Tibial artery (tissue), 4 donors: ENCODE measurements at regions not wholly inside any gene's neighbourhood (a gene's known extent, or its start where the extent isn't known, plus 50 kb on each side); places are given as distances from the start of the nearest gene placed in this dataset.

ENCODE experiments used
- DNase-seq, 2 donors: peaks; one replicate each; pipeline ENCODE4 v3.0.0-alpha.2; 2019
- H3K27ac ChIP-seq, 2 donors: fragments of 200-600 bp; sonication (generic) in 1 of 2; 1 replicate in 1 of 2; 2 replicates in 1 of 2; pipeline ENCODE4 v1.5.1; 2018 to 2019; ENCODE audit warnings: mild to moderate bottlenecking in 1 of 2
- H3K27me3 ChIP-seq, 2 donors: fragments of 200-600 bp; sonication (generic) in 1 of 2; one replicate each; pipeline versions ENCODE4 v1.5.1 to v1.6.0; 2016 to 2019
- H3K36me3 ChIP-seq, 3 donors: fragments of 200-600 bp; sonication (generic) in 2 of 3; one replicate each; pipeline ENCODE4 v1.5.1; 2016 to 2019; ENCODE audit warnings: mild to moderate bottlenecking in 2 of 3
- H3K4me1 ChIP-seq, 4 donors: fragments of 200-600 bp; sonication (generic) in 2 of 4; 1 replicate in 3 of 4; 2 replicates in 1 of 4; pipeline ENCODE4 v1.5.1; 2016 to 2019
- H3K4me3 ChIP-seq, 2 donors: fragments of 200-600 bp; sonication (generic) in 1 of 2; 1 replicate in 1 of 2; 2 replicates in 1 of 2; pipeline ENCODE4 v1.5.1; 2018 to 2019; ENCODE audit warnings: mild to moderate bottlenecking in 2 of 2
- H3K9me3 ChIP-seq, 3 donors: fragments of 200-600 bp; sonication (generic) in 1 of 3; one replicate each; pipeline ENCODE4 v1.5.1; 2016 to 2019
- intact Hi-C: fragments of 100-400 bp; cut with DNase I; formaldehyde crosslinking; loops from one replicate; pipeline ENCODE4 v1.15.0; 2023; ENCODE audit warnings: low total_unique reads
- TF ChIP-seq, protein P1 (sequence below), 2 experiments: fragments of 200-600 bp in 1 of 2; fragments of 450-650 bp in 1 of 2; IDR thresholded peaks; one replicate each; pipeline ENCODE4 v1.5.1; 2017 to 2019; ENCODE audit warnings: antibody characterized with exemption in 2 of 2, mild to moderate bottlenecking in 1 of 2, moderate library complexity in 1 of 2

GRCh38 chr3:110234831-110235230 lies 836.8 kb upstream of the NECTIN3 start:
- no peak overlapping the region for H3K27ac ChIP-seq
- TF ChIP-seq, protein P1, sequence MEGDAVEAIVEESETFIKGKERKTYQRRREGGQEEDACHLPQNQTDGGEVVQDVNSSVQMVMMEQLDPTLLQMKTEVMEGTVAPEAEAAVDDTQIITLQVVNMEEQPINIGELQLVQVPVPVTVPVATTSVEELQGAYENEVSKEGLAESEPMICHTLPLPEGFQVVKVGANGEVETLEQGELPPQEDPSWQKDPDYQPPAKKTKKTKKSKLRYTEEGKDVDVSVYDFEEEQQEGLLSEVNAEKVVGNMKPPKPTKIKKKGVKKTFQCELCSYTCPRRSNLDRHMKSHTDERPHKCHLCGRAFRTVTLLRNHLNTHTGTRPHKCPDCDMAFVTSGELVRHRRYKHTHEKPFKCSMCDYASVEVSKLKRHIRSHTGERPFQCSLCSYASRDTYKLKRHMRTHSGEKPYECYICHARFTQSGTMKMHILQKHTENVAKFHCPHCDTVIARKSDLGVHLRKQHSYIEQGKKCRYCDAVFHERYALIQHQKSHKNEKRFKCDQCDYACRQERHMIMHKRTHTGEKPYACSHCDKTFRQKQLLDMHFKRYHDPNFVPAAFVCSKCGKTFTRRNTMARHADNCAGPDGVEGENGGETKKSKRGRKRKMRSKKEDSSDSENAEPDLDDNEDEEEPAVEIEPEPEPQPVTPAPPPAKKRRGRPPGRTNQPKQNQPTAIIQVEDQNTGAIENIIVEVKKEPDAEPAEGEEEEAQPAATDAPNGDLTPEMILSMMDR (IDR thresholded peaks at IDR 0.05), result no peak
- intact Hi-C loops, result no loop called here

GRCh38 chr3:110236976-110237610 lies 834.5 kb upstream of the NECTIN3 start:
- Histone ChIP-seq H3K9me3 (no peaks in the 10 kb centered on the region), H3K27me3 (no peaks in the 10 kb centered on the region), H3K27ac (no peak overlapping the region), H3K4me1 (no peaks in the 10 kb centered on the region), H3K36me3 (no peaks in the 10 kb centered on the region), H3K4me3 (no peak overlapping the region)
- TF ChIP-seq, protein P1 (IDR thresholded peaks at IDR 0.05), result no peak
- intact Hi-C loops, result no loop called here
- DNase-seq, result no peak

More at GRCh38 chr3:110234831-110235230, 836.8 kb upstream of the NECTIN3 start:
- H3K36me3 ChIP-seq, result no peaks in the 10 kb centered on the region
- H3K4me1 ChIP-seq, result no peaks in the 10 kb centered on the region
- DNase-seq, result no peak
- no peaks in the 10 kb centered on the region for H3K27me3 ChIP-seq
- no peak overlapping the region for H3K4me3 ChIP-seq
- H3K9me3 ChIP-seq, result no peaks in the 10 kb centered on the region

DNA sequence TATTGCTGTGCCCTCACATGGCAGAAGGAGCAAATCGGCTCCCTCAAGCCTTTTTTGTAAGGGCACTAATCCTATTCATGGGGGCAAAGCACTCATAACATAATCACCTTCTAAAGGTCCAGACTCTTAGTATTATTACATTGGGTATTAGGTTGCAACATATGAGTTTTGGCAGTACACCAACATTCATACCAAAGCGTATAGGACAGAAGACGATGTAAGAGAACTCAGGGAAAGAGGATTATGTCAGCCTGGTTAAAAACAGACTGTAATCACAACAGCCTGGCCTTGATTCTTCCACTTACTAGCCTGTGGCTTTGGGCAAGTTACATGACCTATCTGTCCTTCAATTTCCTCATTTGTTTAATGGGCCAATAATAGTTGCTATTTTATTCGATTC lies 828.5 kb upstream of the NECTIN3 start:
- H3K4me3 ChIP-seq, result no peak overlapping the region
- DNase-seq, result no peak
- no peaks in the 10 kb centered on the region for H3K9me3 ChIP-seq
- H3K36me3 ChIP-seq, result no peaks in the 10 kb centered on the region
- TF ChIP-seq, protein P1 (IDR thresholded peaks at IDR 0.05), result no peak
- H3K27me3 ChIP-seq, result no peaks in the 10 kb centered on the region
- H3K4me1 ChIP-seq, result no peaks in the 10 kb centered on the region
- no peak overlapping the region for H3K27ac ChIP-seq
- intact Hi-C loops, result no loop called here

DNA sequence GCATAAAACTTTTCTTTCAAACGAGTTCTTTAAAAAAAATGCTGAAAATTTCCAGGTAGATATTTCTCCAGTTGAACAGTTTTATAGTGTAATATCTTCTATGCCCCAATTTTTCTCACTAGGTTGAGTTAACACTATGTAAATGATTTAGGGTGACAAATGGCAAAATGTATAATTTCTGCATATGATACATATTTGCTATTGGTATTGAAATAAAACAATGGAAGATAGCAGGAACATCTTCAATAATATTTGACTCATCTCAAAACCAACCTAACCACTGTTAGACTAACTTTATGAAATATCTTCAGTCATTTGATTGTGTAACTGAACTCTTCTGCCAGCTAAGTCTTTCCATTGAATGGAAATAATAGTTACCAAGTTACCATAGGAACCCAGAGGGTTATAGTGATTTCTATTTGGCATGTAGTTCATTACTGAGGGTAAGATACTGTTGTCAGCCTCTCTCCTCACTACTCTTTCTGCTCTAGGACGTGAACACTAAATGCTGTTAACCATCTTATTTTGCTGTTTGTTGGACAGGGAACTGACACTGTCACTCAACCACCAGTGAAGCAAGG lies 824.7 kb upstream of the NECTIN3 start:
- H3K27me3 ChIP-seq, result no peaks in the 10 kb centered on the region
- intact Hi-C loops, result no loop called here
- TF ChIP-seq, protein P1 (IDR thresholded peaks at IDR 0.05), result no peak

DNA sequence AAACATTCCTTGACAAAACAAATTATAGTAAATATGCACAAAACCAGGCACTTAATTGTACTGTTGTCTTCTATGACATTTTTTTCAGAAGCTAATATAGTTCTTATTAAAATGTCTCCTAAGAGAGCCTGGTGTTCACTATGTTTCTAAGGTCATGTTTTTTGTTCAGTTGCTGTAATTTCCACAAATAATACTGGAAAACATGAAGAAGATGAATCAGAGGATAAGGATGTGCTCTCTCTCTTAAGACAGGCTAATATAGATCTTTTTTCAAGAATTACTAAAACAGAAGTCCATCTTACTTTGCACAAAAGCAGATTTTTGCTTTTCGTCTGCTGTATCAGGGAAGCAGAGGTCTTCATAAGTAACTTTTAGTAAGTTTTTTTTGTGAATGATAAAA lies 823.0 kb upstream of the NECTIN3 start:
- intact Hi-C loops, result no loop called here
- Histone ChIP-seq H3K4me3 (no peak overlapping the region), H3K27me3 (no peaks in the 10 kb centered on the region), H3K27ac (no peak overlapping the region), H3K36me3 (no peaks in the 10 kb centered on the region), H3K4me1 (no peaks in the 10 kb centered on the region), H3K9me3 (no peaks in the 10 kb centered on the region)
- TF ChIP-seq, protein P1 (IDR thresholded peaks at IDR 0.05), result no peak
- DNase-seq, result no peak

More for the DNA sequence above, 824.7 kb upstream of the NECTIN3 start:
- no peak for DNase-seq
- Histone ChIP-seq H3K27ac (no peak overlapping the region), H3K36me3 (no peaks in the 10 kb centered on the region), H3K9me3 (no peaks in the 10 kb centered on the region), H3K4me3 (no peak overlapping the region), H3K4me1 (no peaks in the 10 kb centered on the region)
